B cell (primary cell): ENCODE measurements at regions not wholly inside any gene's neighbourhood (a gene's known extent, or its start where the extent isn't known, plus 50 kb on each side); places are given as distances from the start of the nearest gene placed in this dataset.

Source experiments
- ATAC-seq: fragments of 200-7000 bp; cut with Tn5 transposase; one replicate; pipeline ENCODE4 v1.10.0; 2021; ENCODE audit warnings: low read depth, mild to moderate bottlenecking, moderate number of reproducible peaks, moderate library complexity
- CTCF ChIA-PET: fragments of 350-600 bp; sonication (Branson Sonifier 250); formaldehyde crosslinking; loops from one replicate; lab custom pipeline; 2021; ENCODE audit warnings: antibody characterized with exemption, inconsistent platforms; lab: Charles Lee
- POLR2A ChIA-PET: fragments of 350-600 bp; sonication (Branson Sonifier 250); formaldehyde crosslinking; loops from one replicate; lab custom pipeline; 2021; ENCODE audit warnings: antibody characterized with exemption; lab: Charles Lee
- DNase-seq: peaks from one replicate; pipeline ENCODE4 v3.0.0; 2013
- H2AFZ ChIP-seq: 2 replicates; pipeline ENCODE4 v1.6.1; 2012; ENCODE audit warnings: mild to moderate bottlenecking, low read depth, low read length; ENCODE audit not compliant: insufficient read depth, poor library complexity, severe bottlenecking
- H3K27ac ChIP-seq, 2 donors: 1 replicate in 1 of 2; 2 replicates in 1 of 2; pipeline ENCODE4 v1.5.1; 2012 to 2013; ENCODE audit warnings: low read length in 2 of 2, mild to moderate bottlenecking in 2 of 2, moderate library complexity in 1 of 2
- H3K27me3 ChIP-seq, 4 experiments: fragments of 200-600 bp in 1 of 4; sonication (generic) in 1 of 4; replicated peaks in 1 of 4; 1 replicate in 2 of 4; 2 replicates in 2 of 4; pipeline versions ENCODE4 v1.6.1 to v1.7.0; 2013 to 2016; ENCODE audit warnings: low read length in 3 of 4, mild to moderate bottlenecking in 2 of 4, mixed read lengths in 1 of 4, moderate library complexity in 1 of 4; ENCODE audit not compliant: insufficient read depth in 4 of 4, control insufficient read depth in 3 of 4; ENCODE audit errors: control extremely low read depth in 1 of 4
- H3K36me3 ChIP-seq, 2 experiments: replicated peaks in 1 of 2; 1 replicate in 1 of 2; 2 replicates in 1 of 2; pipeline versions ENCODE4 v1.6.1 to v1.7.1; 2013; ENCODE audit warnings: low read length in 1 of 2; ENCODE audit not compliant: insufficient read depth in 2 of 2, control insufficient read depth in 1 of 2; ENCODE audit errors: control extremely low read depth in 1 of 2, extremely low read depth in 1 of 2
- H3K4me1 ChIP-seq, 2 donors: fragments of 200-600 bp in 1 of 2; sonication (generic) in 1 of 2; 1 replicate in 1 of 2; 2 replicates in 1 of 2; pipeline versions ENCODE4 v1.5.1 to v1.6.1; 2013 to 2017; ENCODE audit warnings: low read length in 2 of 2; ENCODE audit not compliant: control insufficient read depth in 2 of 2, insufficient read depth in 2 of 2
- H3K4me2 ChIP-seq: replicated peaks from 2 replicates; pipeline ENCODE3; 2012; ENCODE audit warnings: mild to moderate bottlenecking, low read depth, low read length; ENCODE audit not compliant: poor library complexity, severe bottlenecking
- H3K4me3 ChIP-seq, 5 experiments: fragments of 200-600 bp in 1 of 5; sonication (generic) in 1 of 5; 1 replicate in 3 of 5; 2 replicates in 2 of 5; pipeline versions ENCODE4 v1.5.1 to v1.7.0; 2011 to 2016; ENCODE audit warnings: low read length in 4 of 5, mild to moderate bottlenecking in 4 of 5, low read depth in 2 of 5, control low read depth in 1 of 5, moderate library complexity in 1 of 5; ENCODE audit not compliant: insufficient read depth in 1 of 5; ENCODE audit errors: control extremely low read depth in 1 of 5, extremely low read depth in 1 of 5
- H3K79me2 ChIP-seq: fragments of 200-600 bp; sonication (generic); one replicate; pipeline ENCODE4 v1.6.0; 2016; ENCODE audit warnings: low read length; ENCODE audit not compliant: control insufficient read depth, insufficient read depth
- H3K9ac ChIP-seq: fragments of 200-600 bp; sonication (generic); 2 replicates; pipeline ENCODE4 v1.6.1; 2017; ENCODE audit warnings: mild to moderate bottlenecking, low read length, moderate library complexity
- H3K9me3 ChIP-seq, 3 donors: one replicate each; pipeline versions ENCODE4 v1.6.1 to v1.7.1; 2013; ENCODE audit warnings: low read length in 2 of 3; ENCODE audit not compliant: control insufficient read depth in 2 of 3, insufficient read depth in 1 of 3; ENCODE audit errors: control extremely low read depth in 1 of 3
- H4K20me1 ChIP-seq: 2 replicates; pipeline ENCODE4 v1.6.0; 2012; ENCODE audit warnings: mild to moderate bottlenecking, low read length; ENCODE audit not compliant: insufficient read depth, control insufficient read depth, poor library complexity, severe bottlenecking
- H3K27ac Mint-ChIP-seq: one replicate; pipeline ENCODE4 v1.8.0; 2021; ENCODE audit warnings: mixed read lengths
- H3K27me3 Mint-ChIP-seq: one replicate; pipeline ENCODE4 v1.8.0; 2021; ENCODE audit warnings: mixed read lengths
- H3K4me1 Mint-ChIP-seq: one replicate; pipeline ENCODE4 v1.8.0; 2021; ENCODE audit warnings: mixed read lengths
- H3K4me3 Mint-ChIP-seq: one replicate; pipeline ENCODE4 v1.8.0; 2021; ENCODE audit warnings: mixed read lengths
- H3K9me3 Mint-ChIP-seq: one replicate; pipeline ENCODE4 v1.8.0; 2022; ENCODE audit warnings: mixed read lengths; ENCODE audit not compliant: insufficient read depth
- CTCF ChIP-seq: fragments of 200-600 bp; IDR thresholded peaks from one replicate; pipeline ENCODE4 v1.8.0; 2022; ENCODE audit warnings: antibody characterized with exemption, mild to moderate bottlenecking
- EZH2 ChIP-seq: IDR thresholded peaks from 2 replicates; pipeline ENCODE4 v1.6.1; 2012; ENCODE audit warnings: borderline replicate concordance, low read depth, mild to moderate bottlenecking, moderate library complexity, low read length; ENCODE audit not compliant: insufficient read depth, poor library complexity, severe bottlenecking
- WGBS: methylation state at CpG from one replicate; pipeline ENCODE4 v1.1.5; 2013; ENCODE audit warnings: missing lambda C conversion rate; ENCODE audit not compliant: insufficient coverage; 5-methylcytosine and 5-hydroxymethylcytosine counted together
- intact Hi-C: fragments of 100-400 bp; cut with micrococcal nuclease; formaldehyde crosslinking; loops from one replicate; pipeline ENCODE4 v1.10.0; 2022

GRCh38 chr15:93989440-93989998, 241.8 kb upstream of the MCTP2 start:
- no peaks in the 10 kb centered on the region for H3K4me1 ChIP-seq
- TF ChIP-seq EZH2 (no peak), CTCF (no peak)
- ATAC-seq (no peak), DNase-seq (no peak)
- Mint-ChIP-seq H3K4me3 (no peak overlapping the region), H3K27me3 (peaks cover 15% of the 10 kb centered on the region), H3K4me1 (peaks cover 3% of the 10 kb centered on the region), H3K9me3 (no peaks in the 10 kb centered on the region), H3K27ac (no peak overlapping the region)
- H4K20me1 ChIP-seq: no peaks in the 10 kb centered on the region
- intact Hi-C loops: no loop called here
- H2AFZ ChIP-seq: no peak overlapping the region
- ChIA-PET POLR2A (no interaction called here), CTCF (no interaction called here)
- 83% methylated on average over 3 of the region's 4 CpGs for WGBS
- H3K9ac ChIP-seq: no peak overlapping the region
- H3K4me3 ChIP-seq: no peak overlapping the region
- H3K9me3 ChIP-seq: no peaks in the 10 kb centered on the region
- H3K36me3 ChIP-seq: no peaks in the 10 kb centered on the region
- no peak overlapping the region for H3K27ac ChIP-seq
- no peaks in the 10 kb centered on the region for H3K27me3 ChIP-seq
- H3K79me2 ChIP-seq: no peaks in the 10 kb centered on the region
- H3K4me2 ChIP-seq: no peak overlapping the region

GRCh38 chr15:93987068-93987467, 244.3 kb upstream of the MCTP2 start:
- no peak overlapping the region for H3K4me2 ChIP-seq
- no peaks in the 10 kb centered on the region for H3K4me1 ChIP-seq
- H3K9ac ChIP-seq: no peak overlapping the region
- H4K20me1 ChIP-seq: no peaks in the 10 kb centered on the region
- Mint-ChIP-seq H3K9me3 (no peaks in the 10 kb centered on the region), H3K4me1 (peaks cover 3% of the 10 kb centered on the region), H3K4me3 (no peak overlapping the region), H3K27ac (no peak overlapping the region), H3K27me3 (peaks cover 22% of the 10 kb centered on the region)
- H2AFZ ChIP-seq: no peak overlapping the region
- DNase-seq (no peak), ATAC-seq (no peak)
- no peak overlapping the region for H3K27ac ChIP-seq
- no peaks in the 10 kb centered on the region for H3K79me2 ChIP-seq
- ChIA-PET CTCF (interaction anchor here (1.0 kb wide), 1 partner anchor 10 kb away, joined by 4 read pairs; no protein-coding TSS in a partner anchor), POLR2A (no interaction called here)
- H3K36me3 ChIP-seq: no peaks in the 10 kb centered on the region
- intact Hi-C loops: no loop called here
- no peaks in the 10 kb centered on the region for H3K9me3 ChIP-seq
- no peak for TF ChIP-seq EZH2
- TF ChIP-seq CTCF: no peak
- H3K27me3 ChIP-seq: no peaks in the 10 kb centered on the region
- H3K4me3 ChIP-seq: no peak overlapping the region
- 0% methylated on average over 3 of the region's 5 CpGs for WGBS
